Dendritic cell treated with granulocyte-macrophage colony-stimulating factor and Interleukin-4, amounts not matched to agents 40 ng/mL and 50 ng/mL, for 4 days (primary cell): ENCODE measurements at regions not wholly inside any gene's neighbourhood (a gene's known extent, or its start where the extent isn't known, plus 50 kb on each side); places are given as distances from the start of the nearest gene placed in this dataset.
"Not testable (repeated sequence)": the region's sequence is repeated elsewhere in the genome, so short reads cannot be mapped to it uniquely, and the experiment has no call there.

Source experiments
- H3K27ac Mint-ChIP-seq: one replicate; pipeline ENCODE4 v1.8.0; 2022; ENCODE audit warnings: mild to moderate bottlenecking, mixed read lengths
- H3K27me3 Mint-ChIP-seq: one replicate; pipeline ENCODE4 v1.8.0; 2022; ENCODE audit warnings: mild to moderate bottlenecking, mixed read lengths
- H3K36me3 Mint-ChIP-seq: one replicate; pipeline ENCODE4 v1.8.0; 2022; ENCODE audit warnings: low read depth, mixed read lengths
- H3K4me1 Mint-ChIP-seq: one replicate; pipeline ENCODE4 v1.8.0; 2022; ENCODE audit warnings: low read depth, mixed read lengths
- H3K4me3 Mint-ChIP-seq: one replicate; pipeline ENCODE4 v1.8.0; 2022; ENCODE audit warnings: mild to moderate bottlenecking, moderate library complexity, mixed read lengths
- H3K9me3 Mint-ChIP-seq: one replicate; pipeline ENCODE4 v1.8.0; 2022; ENCODE audit warnings: mixed read lengths
- intact Hi-C: fragments of 100-400 bp; cut with micrococcal nuclease; formaldehyde crosslinking; loops from one replicate; pipeline ENCODE4 v1.15.0; 2022

GRCh38 chr11:44463751-44464150 is 101.7 kb upstream of the CD82 start:
- H3K36me3 Mint-ChIP-seq: no peaks in the 10 kb centered on the region
- peaks cover 12% of the 10 kb centered on the region for H3K27me3 Mint-ChIP-seq
- H3K9me3 Mint-ChIP-seq: peaks cover 28% of the 10 kb centered on the region
- H3K4me3 Mint-ChIP-seq: no peak overlapping the region
- no peaks in the 10 kb centered on the region for H3K4me1 Mint-ChIP-seq
- no peak overlapping the region for H3K27ac Mint-ChIP-seq
- intact Hi-C loops: no loop called here

- Mint-ChIP-seq H3K4me3 (no peak overlapping the region), H3K36me3 (no peaks in the 10 kb centered on the region), H3K9me3 (peaks cover 28% of the 10 kb centered on the region), H3K4me1 (no peaks in the 10 kb centered on the region), H3K27ac (no peak overlapping the region), H3K27me3 (peaks cover 14% of the 10 kb centered on the region)
- intact Hi-C loops: no loop called here
These were observed 100.7 kb upstream of the CD82 start for GRCh38 chr11:44464741-44465140.

- Mint-ChIP-seq H3K4me3 (no peak overlapping the region), H3K27ac (no peak overlapping the region), H3K27me3 (peaks cover 16% of the 10 kb centered on the region), H3K9me3 (peaks cover 28% of the 10 kb centered on the region), H3K4me1 (no peaks in the 10 kb centered on the region), H3K36me3 (no peaks in the 10 kb centered on the region)
- intact Hi-C loops: no loop called here
These were observed 98.8 kb upstream of the CD82 start for GRCh38 chr11:44466531-44467205.

GRCh38 chr11:44467413-44467812 is 98.0 kb upstream of the CD82 start:
- Mint-ChIP-seq H3K27me3 (peaks cover 14% of the 10 kb centered on the region), H3K4me3 (no peak overlapping the region), H3K36me3 (no peaks in the 10 kb centered on the region), H3K27ac (no peak overlapping the region), H3K4me1 (no peaks in the 10 kb centered on the region), H3K9me3 (peaks cover 28% of the 10 kb centered on the region)
- intact Hi-C loops: no loop called here

GRCh38 chr11:44467931-44468330 is 97.5 kb upstream of the CD82 start:
- no peaks in the 10 kb centered on the region for H3K36me3 Mint-ChIP-seq
- peaks cover 14% of the 10 kb centered on the region for H3K27me3 Mint-ChIP-seq
- no peak overlapping the region for H3K4me3 Mint-ChIP-seq
- H3K9me3 Mint-ChIP-seq: peaks cover 28% of the 10 kb centered on the region
- no peaks in the 10 kb centered on the region for H3K4me1 Mint-ChIP-seq
- H3K27ac Mint-ChIP-seq: no peak overlapping the region
- intact Hi-C loops: no loop called here

- H3K36me3 Mint-ChIP-seq: no peaks in the 10 kb centered on the region
- no peak overlapping the region for H3K4me3 Mint-ChIP-seq
- H3K4me1 Mint-ChIP-seq: no peaks in the 10 kb centered on the region
- intact Hi-C loops: no loop called here
- H3K27me3 Mint-ChIP-seq: peaks cover 14% of the 10 kb centered on the region
- peaks cover 28% of the 10 kb centered on the region for H3K9me3 Mint-ChIP-seq
- H3K27ac Mint-ChIP-seq: no peak overlapping the region
These were observed 97.0 kb upstream of the CD82 start for GRCh38 chr11:44468345-44468988.

GRCh38 chr11:44469412-44469811 is 96.1 kb upstream of the CD82 start:
- Mint-ChIP-seq H3K27ac (no peak overlapping the region), H3K36me3 (no peaks in the 10 kb centered on the region), H3K4me1 (no peaks in the 10 kb centered on the region), H3K27me3 (peaks cover 14% of the 10 kb centered on the region), H3K4me3 (no peak overlapping the region), H3K9me3 (peaks cover 25% of the 10 kb centered on the region)
- intact Hi-C loops: no loop called here

- Mint-ChIP-seq H3K4me1 (no peaks in the 10 kb centered on the region), H3K36me3 (no peaks in the 10 kb centered on the region), H3K27me3 (peaks cover 22% of the 10 kb centered on the region), H3K9me3 (peaks cover 10% of the 10 kb centered on the region), H3K27ac (no peak overlapping the region), H3K4me3 (no peak overlapping the region)
- intact Hi-C loops: no loop called here
These were observed 94.6 kb upstream of the CD82 start for GRCh38 chr11:44470854-44471253.

GRCh38 chr11:44471603-44472002 is 93.9 kb upstream of the CD82 start:
- H3K4me3 Mint-ChIP-seq: no peak overlapping the region
- H3K27me3 Mint-ChIP-seq: peaks cover 28% of the 10 kb centered on the region
- peaks cover 3% of the 10 kb centered on the region for H3K9me3 Mint-ChIP-seq
- no peak overlapping the region for H3K27ac Mint-ChIP-seq
- H3K36me3 Mint-ChIP-seq: no peaks in the 10 kb centered on the region
- intact Hi-C loops: no loop called here
- no peaks in the 10 kb centered on the region for H3K4me1 Mint-ChIP-seq

GRCh38 chr11:44472916-44473315 is 92.5 kb upstream of the CD82 start:
- Mint-ChIP-seq H3K36me3 (no peaks in the 10 kb centered on the region), H3K27me3 (peaks cover 28% of the 10 kb centered on the region), H3K9me3 (no peaks in the 10 kb centered on the region), H3K4me3 (no peak overlapping the region), H3K27ac (no peak overlapping the region), H3K4me1 (no peaks in the 10 kb centered on the region)
- intact Hi-C loops: no loop called here

GRCh38 chr11:44474702-44475101 is 90.8 kb upstream of the CD82 start:
- intact Hi-C loops: no loop called here
- Mint-ChIP-seq H3K9me3 (no peaks in the 10 kb centered on the region), H3K4me1 (no peaks in the 10 kb centered on the region), H3K4me3 (no peak overlapping the region), H3K27ac (no peak overlapping the region), H3K27me3 (peaks cover 23% of the 10 kb centered on the region), H3K36me3 (no peaks in the 10 kb centered on the region)

- H3K4me1 Mint-ChIP-seq: no peaks in the 10 kb centered on the region
- no peak overlapping the region for H3K4me3 Mint-ChIP-seq
- peaks cover 18% of the 10 kb centered on the region for H3K27me3 Mint-ChIP-seq
- intact Hi-C loops: no loop called here
- H3K36me3 Mint-ChIP-seq: no peaks in the 10 kb centered on the region
- H3K27ac Mint-ChIP-seq: no peak overlapping the region
- no peaks in the 10 kb centered on the region for H3K9me3 Mint-ChIP-seq
These were observed 90.3 kb upstream of the CD82 start for GRCh38 chr11:44475114-44475686.

- H3K27me3 Mint-ChIP-seq, H3K36me3 Mint-ChIP-seq, intact Hi-C loops, H3K4me3 Mint-ChIP-seq, H3K27ac Mint-ChIP-seq, H3K4me1 Mint-ChIP-seq, H3K9me3 Mint-ChIP-seq: not testable (repeated sequence)
These were observed 83.1 kb upstream of the CD82 start for GRCh38 chr11:44482338-44482737.

- no peak overlapping the region for H3K27ac Mint-ChIP-seq
- intact Hi-C loops: no loop called here
- H3K4me3 Mint-ChIP-seq: no peak overlapping the region
These were observed 81.4 kb upstream of the CD82 start for GRCh38 chr11:44483919-44484610.

More at GRCh38 chr11:44483919-44484610, 81.4 kb upstream of the CD82 start:
- Mint-ChIP-seq H3K27me3 (peaks cover 2% of the 10 kb centered on the region), H3K4me1 (no peaks in the 10 kb centered on the region), H3K9me3 (peaks cover 9% of the 10 kb centered on the region), H3K36me3 (no peaks in the 10 kb centered on the region)
